ENCODE measurements at regions not wholly inside any gene's neighbourhood (a gene's known extent, or its start where the extent isn't known, plus 50 kb on each side); places are given as distances from the start of the nearest gene placed in this dataset.

GRCh38 chrX:4005281-4005680 lies 291.8 kb upstream of the PRKX start:
- no peak overlapping the region for H2AFZ ChIP-seq (ENCODE audit: low read depth, low read length)
- ChIA-PET CTCF (ENCODE audit: low intra/inter-chr PET ratio) (no interaction called here), POLR2A (no interaction called here)
- H3K36me3 ChIP-seq (ENCODE audit: control insufficient read depth, insufficient read depth, low read length) = no peaks in the 10 kb centered on the region
- H3K27me3 ChIP-seq (ENCODE audit: control insufficient read depth in 2 of 2, insufficient read depth in 2 of 2, low read length in 2 of 2) = no peaks in the 10 kb centered on the region
- no peaks in the 10 kb centered on the region for H3K9me1 ChIP-seq (ENCODE audit: control insufficient read depth, insufficient read depth, low read length)
- H4K20me1 ChIP-seq (replicated peaks; ENCODE audit: control insufficient read depth, insufficient read depth, low read length) = no peaks in the 10 kb centered on the region
- H3K9ac ChIP-seq (ENCODE audit: insufficient read depth in 1 of 2, low read depth in 2 of 2, low read length in 2 of 2) = no peak overlapping the region
- DNase-seq (ENCODE audit: extremely low read depth in 1 of 4, low spot score in 3 of 4) (no peak), ATAC-seq (no peak), FAIRE-seq (no peak)
- H3K4me3 ChIP-seq = no peak overlapping the region
- BruUV-seq (replicated peaks) = no TSS peak
- H3K79me2 ChIP-seq (ENCODE audit: control insufficient read depth, insufficient read depth, low read length) = no peaks in the 10 kb centered on the region
- H3K4me1 ChIP-seq (replicated peaks in 1 of 2; ENCODE audit: control insufficient read depth in 2 of 2, insufficient read depth in 2 of 2, low read length in 2 of 2) = no peaks in the 10 kb centered on the region
- TF ChIP-seq DNMT1 (IDR thresholded peaks at IDR 0.05) (no peak), TEAD4 (IDR thresholded peaks at IDR 0.05; ENCODE audit: low read length) (no peak), TEAD4 (CRISPR knock-in tag; IDR thresholded peaks at IDR 0.05; ENCODE audit: borderline replicate concordance) (no peak), FOXP4 (CRISPR knock-in tag; IDR thresholded peaks at IDR 0.05; ENCODE audit: borderline replicate concordance) (no peak), NCOA2 (IDR thresholded peaks at IDR 0.05; ENCODE audit: partially characterized antibody in 2 of 2) (no peak)
- TF ChIP-seq, protein P1, sequence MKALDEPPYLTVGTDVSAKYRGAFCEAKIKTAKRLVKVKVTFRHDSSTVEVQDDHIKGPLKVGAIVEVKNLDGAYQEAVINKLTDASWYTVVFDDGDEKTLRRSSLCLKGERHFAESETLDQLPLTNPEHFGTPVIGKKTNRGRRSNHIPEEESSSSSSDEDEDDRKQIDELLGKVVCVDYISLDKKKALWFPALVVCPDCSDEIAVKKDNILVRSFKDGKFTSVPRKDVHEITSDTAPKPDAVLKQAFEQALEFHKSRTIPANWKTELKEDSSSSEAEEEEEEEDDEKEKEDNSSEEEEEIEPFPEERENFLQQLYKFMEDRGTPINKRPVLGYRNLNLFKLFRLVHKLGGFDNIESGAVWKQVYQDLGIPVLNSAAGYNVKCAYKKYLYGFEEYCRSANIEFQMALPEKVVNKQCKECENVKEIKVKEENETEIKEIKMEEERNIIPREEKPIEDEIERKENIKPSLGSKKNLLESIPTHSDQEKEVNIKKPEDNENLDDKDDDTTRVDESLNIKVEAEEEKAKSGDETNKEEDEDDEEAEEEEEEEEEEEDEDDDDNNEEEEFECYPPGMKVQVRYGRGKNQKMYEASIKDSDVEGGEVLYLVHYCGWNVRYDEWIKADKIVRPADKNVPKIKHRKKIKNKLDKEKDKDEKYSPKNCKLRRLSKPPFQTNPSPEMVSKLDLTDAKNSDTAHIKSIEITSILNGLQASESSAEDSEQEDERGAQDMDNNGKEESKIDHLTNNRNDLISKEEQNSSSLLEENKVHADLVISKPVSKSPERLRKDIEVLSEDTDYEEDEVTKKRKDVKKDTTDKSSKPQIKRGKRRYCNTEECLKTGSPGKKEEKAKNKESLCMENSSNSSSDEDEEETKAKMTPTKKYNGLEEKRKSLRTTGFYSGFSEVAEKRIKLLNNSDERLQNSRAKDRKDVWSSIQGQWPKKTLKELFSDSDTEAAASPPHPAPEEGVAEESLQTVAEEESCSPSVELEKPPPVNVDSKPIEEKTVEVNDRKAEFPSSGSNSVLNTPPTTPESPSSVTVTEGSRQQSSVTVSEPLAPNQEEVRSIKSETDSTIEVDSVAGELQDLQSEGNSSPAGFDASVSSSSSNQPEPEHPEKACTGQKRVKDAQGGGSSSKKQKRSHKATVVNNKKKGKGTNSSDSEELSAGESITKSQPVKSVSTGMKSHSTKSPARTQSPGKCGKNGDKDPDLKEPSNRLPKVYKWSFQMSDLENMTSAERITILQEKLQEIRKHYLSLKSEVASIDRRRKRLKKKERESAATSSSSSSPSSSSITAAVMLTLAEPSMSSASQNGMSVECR (CRISPR knock-in tag; IDR thresholded peaks at IDR 0.05) = no peak
- intact Hi-C loops (cut with micrococcal nuclease) = no loop called here
- H3K4me2 ChIP-seq (ENCODE audit: insufficient read depth, low read length) = no peak overlapping the region
- no peaks in the 10 kb centered on the region for H3K9me3 ChIP-seq (replicated peaks; ENCODE audit: control insufficient read depth, insufficient read depth, low read depth, low read length)
- H3K27ac ChIP-seq (ENCODE audit: extremely low read depth, low read depth, low read length) = no peak overlapping the region
- in situ Hi-C loops (cut with MboI) = no loop called here
- 0% methylated on average over 5 of the region's 5 CpGs for WGBS (ENCODE audit: insufficient coverage, low coverage, missing lambda C conversion rate)
